Activated CD4-positive, alpha-beta T cell treated with anti-CD3 and anti-CD28 coated beads, Interleukin-2, amount 50 U/mL, for 48 hours (primary cell): ENCODE measurements at regions not wholly inside any gene's neighbourhood (a gene's known extent, or its start where the extent isn't known, plus 50 kb on each side); places are given as distances from the start of the nearest gene placed in this dataset.
"Not testable (repeated sequence)": the region's sequence is repeated elsewhere in the genome, so short reads cannot be mapped to it uniquely, and the experiment has no call there.

ENCODE experiments used
- DNase-seq, 2 experiments: peaks; one replicate each; pipeline ENCODE4 v3.0.0-alpha.2; 2020

DNA sequence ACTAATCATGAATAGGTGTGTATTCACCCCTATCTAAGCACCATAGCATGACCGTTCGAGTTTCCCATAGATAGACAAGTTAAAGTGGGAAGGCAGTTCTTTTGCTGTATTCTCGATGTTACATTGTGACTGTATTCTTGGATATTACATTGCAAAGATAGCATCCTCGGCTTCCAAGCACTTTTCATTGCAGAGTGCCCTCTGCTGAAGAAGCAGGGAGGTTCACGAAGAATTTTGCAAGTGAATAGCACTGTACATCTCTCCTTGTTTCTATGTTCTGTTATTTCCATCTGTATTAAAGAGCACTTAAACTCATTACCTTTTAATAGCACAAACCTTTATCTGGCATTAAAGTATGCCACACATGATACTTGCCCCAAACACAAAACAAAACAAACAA, 426.7 kb upstream of the ARX start:
- DNase-seq = no peak

DNA sequence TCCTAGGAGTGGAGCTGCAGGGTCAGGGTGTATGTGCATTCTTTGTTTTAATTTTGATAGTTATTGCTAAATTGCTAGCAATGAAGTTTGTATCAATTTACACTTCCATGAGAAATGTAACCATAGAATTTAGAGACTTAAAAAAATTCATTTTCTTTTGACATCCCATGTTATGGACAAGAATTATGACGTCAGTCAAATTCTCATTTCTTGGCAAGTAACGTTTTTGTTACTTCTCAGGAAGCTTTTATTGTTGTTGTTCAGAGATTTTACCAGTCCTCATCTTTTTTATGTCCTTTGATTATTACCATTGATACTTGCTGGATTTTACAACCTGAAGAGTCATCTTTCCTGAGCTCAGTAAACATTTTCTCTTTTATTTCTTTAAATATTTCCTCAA, 417.5 kb upstream of the ARX start:
- no peak for DNase-seq

DNA sequence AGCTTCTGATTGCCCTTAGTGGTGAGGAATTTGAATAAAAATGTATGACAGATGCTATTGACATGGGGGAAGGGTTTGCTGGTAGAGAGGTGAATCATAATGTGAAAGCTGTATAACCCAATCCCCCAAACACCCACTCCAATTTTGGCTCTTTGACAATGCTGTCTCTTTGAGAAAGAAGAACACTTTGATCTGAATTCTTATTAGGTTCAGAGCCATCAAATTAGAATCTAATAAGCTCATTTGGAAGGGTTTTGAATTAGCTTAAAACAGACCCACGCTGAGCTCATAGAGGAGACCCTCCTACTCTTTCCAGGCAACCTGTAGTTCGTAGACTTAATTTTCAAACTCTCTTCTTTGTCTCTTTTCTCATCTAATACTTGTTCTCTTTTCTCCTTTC, 416.6 kb upstream of the ARX start:
- DNase-seq = no peak

DNA sequence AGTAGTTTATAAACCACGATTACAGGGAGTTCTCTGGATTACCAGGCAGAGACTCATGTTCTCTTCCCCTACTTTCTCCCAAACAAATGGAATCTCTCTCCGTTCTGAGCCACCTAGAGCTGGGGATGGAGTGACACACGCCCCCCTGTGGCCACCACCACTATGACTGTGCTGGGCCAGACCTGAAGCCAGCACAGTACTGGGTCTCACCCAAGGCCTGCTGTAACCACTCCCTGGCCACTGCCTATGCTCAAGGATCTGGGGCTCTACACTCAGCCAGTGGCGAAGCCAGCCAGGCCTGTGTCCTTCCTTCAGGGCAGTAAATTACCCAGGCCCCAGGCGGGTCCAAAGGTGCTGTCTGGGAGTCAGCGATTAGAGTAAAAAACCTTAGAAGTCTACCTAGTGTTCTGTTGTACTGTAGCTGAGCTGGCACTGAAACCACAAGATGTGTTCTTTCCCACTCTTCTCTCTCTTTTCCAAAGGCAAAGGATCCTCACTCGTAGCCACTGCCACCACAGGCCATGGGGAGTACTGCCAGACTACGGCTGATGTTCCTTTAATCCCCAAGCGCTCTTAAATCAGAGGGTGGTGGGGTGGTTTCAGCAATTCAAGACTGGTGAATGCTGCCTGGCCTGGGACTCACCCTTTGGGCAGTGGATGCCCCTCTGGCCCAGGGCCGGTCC, 412.2 kb upstream of the ARX start:
- no peak for DNase-seq

DNA sequence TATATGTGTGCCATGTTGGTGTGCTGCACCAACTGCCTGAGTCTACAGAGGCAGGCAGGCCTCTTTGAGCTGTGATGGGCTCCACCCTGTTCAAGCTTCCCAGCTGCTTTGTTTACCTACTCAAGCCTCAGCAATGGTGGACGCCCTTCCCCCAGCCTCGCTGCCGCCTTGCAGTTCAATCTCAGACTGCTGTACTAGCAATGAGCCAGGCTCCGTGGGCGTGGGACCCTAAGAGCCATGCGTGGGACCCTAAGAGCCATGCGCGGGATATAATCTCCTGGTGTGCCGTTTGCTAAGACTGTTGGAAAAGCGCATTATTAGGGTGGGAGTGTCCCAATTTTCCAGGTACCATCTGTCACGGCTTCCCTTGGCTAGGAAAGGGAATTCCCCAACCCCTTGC, 388.4 kb upstream of the ARX start:
- DNase-seq = not testable (repeated sequence)

DNA sequence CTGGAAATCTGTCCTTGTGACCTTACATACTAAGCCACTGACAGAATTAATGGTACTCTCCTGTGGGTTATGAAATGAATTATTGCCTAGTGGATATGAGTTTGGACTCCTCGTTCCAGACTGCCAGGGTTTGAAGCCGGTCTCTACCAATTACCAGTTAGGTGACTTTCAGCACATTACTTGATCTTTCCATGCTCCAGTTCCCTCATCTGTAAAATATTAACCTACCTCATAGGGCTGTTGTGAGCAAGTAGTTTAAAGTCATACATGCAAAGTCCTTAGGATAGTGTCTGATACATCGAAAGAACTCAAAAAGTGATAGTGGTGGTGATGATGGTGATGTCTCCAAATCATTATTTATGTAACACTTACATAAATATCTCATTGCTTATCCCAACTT, 373.5 kb upstream of the ARX start:
- no peak for DNase-seq

DNA sequence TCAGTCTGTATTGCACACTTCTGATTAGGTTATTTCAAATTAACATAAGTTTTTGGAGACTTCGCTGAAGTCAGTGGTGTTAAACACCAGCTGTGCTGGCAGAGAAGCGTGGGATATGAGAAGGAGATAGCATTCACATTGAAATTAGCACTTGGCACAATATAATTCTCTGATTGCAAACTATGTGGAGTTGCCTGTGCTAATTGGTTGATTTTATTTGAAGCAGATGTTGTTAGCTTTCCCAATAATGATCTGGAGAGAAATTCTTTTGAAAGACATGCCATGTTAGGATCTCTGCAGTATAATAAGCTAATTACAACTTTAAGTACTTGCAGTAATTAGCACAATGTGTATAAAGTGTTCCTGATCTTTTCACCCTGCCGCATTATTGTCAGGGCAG, 367.4 kb upstream of the ARX start:
- no peak for DNase-seq

DNA sequence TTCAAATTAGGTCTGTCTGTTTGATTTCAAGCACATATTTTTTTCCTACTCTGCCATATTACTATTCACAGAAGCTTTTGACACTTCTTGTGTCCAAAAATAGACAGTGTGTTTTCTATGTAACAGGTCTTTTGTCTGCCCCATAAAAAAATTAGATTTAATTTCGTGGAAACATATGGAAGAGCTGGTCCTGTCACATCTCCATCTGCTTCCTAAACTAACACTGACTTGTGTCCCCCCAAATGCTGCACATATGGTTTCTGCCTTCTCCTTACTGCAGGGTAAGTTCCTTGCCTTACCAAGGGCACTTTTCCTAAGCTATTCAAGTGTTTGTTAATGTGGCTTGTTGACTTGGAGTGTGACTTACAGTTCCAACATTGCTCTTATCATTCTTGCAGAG, 340.7 kb upstream of the ARX start:
- DNase-seq = no peak

DNA sequence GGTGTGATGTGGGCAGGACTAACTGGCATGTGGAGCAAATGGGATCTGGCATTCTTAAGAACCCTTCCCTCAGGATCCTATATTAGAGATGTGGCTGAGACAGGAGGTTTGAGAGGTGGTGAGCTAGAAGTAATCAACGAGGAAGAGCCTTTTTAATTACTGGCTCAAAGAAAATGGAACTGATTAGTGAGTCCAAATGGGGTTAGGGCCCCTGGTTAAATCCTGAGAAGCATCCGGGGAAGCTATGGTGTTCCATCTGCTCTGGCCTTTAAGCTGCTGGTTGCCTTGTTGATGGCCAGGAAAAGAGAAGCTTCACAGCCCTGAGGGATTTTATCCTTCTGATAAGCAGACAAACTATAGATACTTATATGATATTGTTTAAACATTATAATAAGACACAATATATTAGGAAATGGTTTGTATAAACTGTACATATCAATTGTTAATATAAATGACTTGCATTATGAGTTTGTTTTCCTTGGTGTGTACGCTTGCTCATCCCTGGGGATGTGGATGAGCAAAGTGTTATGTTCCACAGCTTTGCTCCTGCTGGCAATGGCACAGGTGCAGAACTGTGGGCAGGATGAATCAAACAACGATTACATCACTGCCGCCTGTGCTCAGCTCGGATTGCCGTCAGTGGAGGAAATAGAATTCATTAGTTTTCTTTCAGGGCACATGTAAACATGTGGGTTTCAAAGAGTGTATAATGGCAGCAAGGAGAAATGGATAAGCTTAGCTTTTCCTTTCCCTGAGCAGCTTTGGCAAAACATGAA, 328.6 kb upstream of the ARX start:
- DNase-seq = no peak

DNA sequence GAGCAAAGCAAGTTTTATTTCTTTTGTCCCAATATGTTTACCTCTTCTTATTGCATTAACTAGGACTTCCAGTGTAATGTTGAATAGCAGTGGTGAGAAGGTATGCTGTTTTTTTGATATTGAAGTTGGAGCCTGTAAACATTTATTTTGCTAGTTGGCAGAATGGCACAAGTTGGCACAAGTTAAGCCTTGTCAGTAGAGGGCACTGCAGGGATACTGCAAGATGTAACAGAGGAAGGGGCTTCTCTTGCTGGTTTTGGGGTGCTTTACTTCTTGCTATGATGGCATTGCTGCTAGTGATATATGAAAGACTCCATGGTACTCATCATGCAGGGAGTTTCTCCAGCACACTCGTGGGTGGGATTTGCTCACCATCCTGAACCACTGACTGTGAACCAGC, 327.3 kb upstream of the ARX start:
- DNase-seq = no peak

DNA sequence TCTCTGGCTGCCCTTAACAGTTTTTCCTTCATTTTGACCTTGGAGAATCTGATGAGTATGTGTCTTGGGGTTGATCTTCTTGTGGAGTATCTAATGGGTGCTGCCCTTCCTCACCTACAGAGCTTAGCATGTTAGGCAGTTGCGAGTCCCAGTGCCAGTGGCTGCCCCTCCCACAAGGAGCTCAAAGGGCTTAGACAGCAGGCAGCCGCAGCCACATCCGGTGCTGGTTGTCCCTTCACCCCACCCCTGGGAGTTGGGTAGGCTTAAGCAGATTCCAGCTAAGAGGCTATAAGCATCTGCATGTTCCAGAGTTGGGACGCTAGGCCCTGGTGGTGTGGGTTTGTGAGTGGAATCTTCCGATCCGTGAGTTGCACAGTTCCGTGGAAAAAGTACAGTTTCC, 322.1 kb upstream of the ARX start:
- DNase-seq = no peak

DNA sequence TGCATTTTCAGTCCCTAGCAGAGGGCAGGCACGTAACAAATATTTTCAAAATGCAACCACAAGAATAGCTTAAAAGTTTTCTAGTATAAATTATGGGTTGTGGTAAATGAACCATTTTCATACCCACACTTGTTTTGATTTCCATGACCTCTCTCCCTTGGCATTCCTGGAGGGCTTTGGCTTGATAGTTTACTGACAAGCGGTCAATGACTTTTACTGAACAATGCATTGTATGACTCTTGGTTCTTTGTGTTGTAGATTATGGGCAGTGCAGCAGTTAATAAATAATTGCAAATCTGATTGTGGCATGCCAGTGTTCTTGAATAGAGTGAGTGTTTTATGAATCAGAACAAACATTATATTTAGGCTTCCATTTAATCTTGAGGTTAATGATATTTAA, 285.2 kb upstream of the ARX start:
- DNase-seq = no peak

DNA sequence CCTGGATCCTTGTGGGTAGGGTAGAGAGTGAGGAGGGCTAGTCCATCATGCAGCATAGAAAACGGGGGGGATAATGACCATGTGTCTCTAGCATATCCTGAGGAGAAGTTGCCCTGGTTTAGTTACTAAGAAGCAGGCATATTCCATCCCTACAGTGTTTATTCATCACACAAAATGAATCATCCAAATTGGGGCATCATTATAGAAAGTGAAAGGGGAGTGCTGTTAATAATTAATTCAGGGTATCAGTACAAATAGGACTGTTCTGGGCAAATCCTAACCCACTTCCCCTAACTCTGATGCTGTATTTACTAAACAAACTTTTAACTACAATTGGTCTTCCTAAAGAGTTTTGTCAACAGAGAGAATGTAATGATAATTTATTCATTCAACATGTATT, 281.1 kb upstream of the ARX start:
- DNase-seq = no peak

DNA sequence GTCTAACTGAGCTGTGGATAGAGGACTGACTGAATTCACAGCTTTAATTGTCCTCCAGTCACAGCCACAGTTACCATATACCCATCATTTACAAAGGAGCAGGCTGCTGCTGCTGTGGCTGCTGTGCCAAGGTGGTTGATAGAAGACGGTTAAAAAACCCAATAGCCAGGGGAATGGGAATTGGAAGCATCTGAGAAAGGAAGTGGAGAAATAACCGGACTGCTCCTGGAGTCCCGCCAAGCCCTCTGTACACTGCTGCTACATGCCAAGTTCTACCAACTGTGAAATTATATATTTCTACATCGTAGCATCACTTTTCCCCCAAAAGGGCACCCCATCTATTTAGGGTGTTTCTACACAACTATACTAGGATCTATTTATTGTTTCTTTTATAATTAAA, 279.7 kb upstream of the ARX start:
- DNase-seq = no peak

DNA sequence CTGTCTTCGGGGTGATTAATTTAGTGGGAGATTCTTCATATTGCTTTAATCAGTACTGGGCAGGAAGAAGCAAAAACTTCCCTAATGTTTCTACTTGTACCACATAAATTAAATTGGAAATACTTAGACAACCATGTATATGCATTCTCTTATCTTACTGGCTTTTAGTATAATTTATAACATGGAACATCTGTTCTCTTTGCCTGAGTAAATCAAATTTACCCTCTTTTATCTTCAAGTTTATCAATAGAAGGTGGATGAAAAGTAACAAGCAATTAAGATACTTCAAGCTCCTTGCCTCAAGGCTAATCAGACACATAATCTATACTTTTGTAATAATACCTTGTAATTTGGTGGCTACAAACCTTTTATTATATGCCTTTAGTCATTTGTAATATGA, 274.4 kb upstream of the ARX start:
- no peak for DNase-seq

DNA sequence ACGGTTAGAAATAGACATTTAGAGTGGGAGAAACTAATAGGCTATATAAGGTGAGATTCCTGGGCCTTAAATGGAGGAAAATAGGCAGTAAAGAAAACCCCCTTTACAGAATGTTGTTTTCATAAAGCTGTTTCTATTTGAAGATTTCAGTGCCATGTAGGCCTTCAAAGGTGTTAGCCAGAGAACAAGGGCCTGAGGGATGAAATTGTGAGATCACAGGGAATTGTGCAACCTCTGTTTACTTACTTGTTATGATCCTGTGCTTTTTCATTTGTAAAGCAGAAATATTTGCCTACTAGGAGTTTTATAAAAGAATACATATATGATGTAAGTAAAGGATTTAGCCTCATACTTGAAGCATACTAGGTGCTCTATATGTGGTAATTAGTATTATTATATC, 272.9 kb upstream of the ARX start:
- DNase-seq = no peak

DNA sequence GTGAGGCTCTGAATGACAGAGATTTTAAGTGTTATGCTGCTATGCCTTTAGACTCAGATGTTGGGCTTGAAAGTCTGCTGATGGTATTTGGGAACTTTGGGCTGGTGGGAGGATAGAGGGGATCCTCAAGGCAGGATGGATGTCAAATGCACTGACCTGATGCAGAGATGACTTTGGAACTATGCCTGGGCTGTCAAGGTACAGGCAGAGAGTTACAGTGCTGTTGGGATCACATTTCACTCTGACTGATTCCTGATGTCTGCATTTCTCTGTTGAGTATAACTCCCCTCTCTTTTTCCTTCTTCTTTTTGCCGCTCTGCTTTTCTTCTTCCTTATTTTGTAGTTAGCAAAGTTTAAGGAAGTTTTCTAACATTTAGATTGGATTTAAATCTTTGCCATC, 271.8 kb upstream of the ARX start:
- DNase-seq = no peak

DNA sequence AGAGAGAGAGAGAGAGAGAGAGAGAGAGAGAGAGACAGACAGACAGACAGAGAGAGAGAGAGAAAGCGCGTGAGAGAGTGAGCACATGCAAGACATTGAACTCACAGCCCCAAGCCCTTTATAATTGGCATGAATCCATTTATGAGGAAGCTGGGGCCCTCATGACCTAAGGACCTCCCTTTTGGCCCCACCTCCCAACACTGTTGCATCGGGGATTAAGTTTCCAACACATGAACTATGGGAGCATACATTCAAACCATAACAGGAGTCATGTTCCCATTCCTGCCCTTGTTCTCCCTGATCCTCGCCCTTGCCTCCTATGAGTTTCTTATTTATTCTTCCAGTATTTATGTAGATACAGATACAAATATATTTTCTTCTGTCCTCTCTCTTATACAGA, 269.8 kb upstream of the ARX start:
- DNase-seq = no peak

DNA sequence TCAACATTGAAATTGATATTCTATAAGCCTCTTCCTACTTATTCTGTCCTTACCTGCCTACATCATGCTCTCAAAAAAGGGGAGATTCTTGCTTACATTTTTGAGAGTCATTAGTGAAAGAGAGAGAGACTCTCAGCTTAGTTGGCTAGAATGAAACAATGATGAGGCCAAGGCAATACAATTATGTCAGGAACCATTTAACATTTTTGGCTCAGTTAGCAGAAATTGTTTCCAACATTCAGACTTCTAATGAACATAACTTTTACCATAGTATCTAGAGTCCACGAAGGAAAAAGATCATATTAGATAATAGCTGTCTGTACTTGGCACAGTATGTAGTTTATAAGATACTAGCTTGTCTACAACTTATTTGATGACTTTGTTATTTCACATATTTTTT, 263.7 kb upstream of the ARX start:
- no peak for DNase-seq

DNA sequence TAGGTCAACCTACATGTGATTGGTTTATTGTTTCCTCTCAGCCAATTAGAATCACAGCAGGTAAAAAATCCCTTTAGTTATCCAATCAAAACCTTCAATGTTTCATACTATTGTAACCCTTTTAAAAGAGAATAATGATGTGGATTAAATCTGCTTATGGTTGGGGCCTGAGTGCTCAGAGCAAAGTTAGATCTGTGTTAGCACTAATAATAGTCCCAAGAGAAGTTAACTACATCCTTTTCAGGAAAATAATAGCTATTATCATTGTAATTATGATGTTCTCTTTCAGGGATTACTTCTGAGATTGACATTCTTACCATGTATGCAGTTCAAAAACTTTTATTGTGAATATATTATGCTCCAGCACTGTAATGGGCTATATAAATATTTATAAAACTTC, 262.6 kb upstream of the ARX start:
- no peak for DNase-seq

DNA sequence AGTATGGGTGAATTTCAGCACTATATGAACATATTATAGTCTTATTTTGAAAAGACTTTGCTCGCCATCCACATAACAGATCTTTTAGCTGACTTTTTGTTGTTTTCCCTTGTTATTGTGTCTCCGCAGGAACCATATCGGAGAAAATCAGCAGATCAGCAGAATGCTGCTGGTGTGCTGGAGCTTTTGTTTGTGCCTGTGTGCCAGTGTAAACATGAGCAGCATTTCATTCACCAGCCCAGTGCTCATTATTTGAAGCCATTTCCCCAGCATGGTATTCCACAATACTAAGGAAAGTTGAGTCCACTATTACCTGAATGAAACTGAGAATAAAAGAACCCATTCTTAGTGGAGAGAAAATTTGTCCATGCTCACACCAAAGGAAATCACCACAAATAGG, 261.8 kb upstream of the ARX start:
- no peak for DNase-seq

DNA sequence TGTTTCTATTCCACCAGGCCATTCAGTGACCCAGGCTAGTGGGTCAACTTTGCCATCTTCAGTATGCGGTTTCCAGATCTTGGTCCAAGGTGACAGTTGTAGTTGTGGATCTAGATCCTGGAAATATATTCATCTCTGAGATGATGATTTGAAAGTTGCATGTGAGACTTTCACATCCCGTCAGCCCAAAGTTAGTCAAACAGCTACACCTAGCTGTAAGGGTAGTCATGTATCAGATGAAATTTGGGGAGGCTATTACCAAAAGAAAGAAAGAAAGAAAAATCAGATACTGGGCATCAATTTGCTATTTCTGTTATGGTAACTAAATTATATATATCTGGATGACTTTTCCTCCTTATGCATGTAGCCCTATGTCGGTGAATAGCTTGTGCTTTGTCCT, 259.4 kb upstream of the ARX start:
- no peak for DNase-seq

DNA sequence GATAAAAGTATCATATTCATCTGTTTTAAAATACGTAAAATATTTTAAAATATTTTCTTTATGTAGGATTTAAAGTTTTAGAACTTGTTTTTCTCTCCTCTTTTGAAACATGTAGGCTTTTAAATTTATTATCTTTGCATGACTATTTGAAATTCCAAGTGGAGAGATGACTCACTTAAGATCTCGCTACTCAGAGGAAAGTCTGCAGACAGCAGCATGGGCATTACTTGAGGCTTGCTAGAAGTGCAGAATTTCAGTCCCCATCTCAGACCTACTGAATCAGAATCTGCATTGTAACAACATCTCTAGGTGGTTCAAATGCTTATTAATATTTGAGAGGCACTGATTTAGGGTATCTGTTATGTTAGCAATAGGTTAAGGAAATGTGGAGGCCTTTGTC, 225.7 kb upstream of the ARX start:
- DNase-seq = no peak

DNA sequence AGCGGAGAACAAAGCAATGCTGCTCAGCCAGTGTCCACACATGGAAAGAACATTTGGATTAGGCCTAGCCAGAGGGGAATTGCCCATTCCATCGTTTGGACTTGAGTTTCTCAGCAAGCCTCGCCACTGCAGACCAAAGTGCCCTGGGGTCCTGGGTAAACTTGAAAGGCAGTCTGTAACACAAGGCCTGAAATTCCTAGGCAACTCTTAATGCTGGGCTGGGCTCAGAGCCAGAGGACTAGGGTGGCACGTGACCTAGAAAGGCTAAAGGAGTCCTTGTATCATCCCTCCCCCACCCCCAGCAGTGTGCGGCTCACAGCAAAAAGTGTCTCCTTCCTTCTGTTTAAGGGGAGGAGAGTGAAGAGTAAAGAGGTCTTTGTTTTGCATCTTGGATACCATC, 210.4 kb upstream of the ARX start:
- DNase-seq = no peak

DNA sequence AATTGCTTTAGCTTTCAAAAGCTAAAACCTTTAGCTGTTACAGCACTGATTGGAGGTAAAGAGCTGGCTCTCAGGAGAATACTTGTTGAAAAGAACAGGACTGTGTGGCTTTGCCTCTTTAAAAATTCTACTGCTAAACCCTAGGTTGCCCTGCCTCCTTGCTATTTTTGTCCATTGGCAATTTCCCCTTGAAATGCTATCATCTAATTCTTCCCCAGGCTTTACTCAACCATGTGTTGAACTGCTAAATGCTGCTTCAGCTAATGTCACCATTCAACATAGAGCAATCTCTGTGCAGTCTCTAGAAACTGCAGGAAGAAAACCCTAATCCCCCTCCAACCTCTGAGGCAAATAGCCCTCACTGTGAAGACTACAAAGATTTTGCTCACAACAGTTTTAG, 203.7 kb upstream of the ARX start:
- DNase-seq = no peak
